GM23338 (cell line): ENCODE measurements at regions not wholly inside any gene's neighbourhood (a gene's known extent, or its start where the extent isn't known, plus 50 kb on each side); places are given as distances from the start of the nearest gene placed in this dataset.

Experiments
- ATAC-seq: fragments of 200-7000 bp; cut with Tn5 transposase; 3 replicates; pipeline ENCODE4 v1.9.1; 2020
- DNase-seq: peaks from one replicate; pipeline ENCODE4 v3.0.0-alpha.2; 2015; ENCODE audit warnings: low spot score
- H2AFZ ChIP-seq: fragments of 200-600 bp; sonication (generic); 2 replicates; pipeline ENCODE4 v1.8.0; 2016; ENCODE audit warnings: antibody characterized with exemption, mild to moderate bottlenecking, moderate library complexity
- H3F3A ChIP-seq: fragments of 200-600 bp; sonication (generic); replicated peaks from 2 replicates; pipeline ENCODE4 v1.8.0; 2017; ENCODE audit warnings: antibody characterized with exemption, mixed run types, low read depth
- H3K27ac ChIP-seq: fragments of 200-600 bp; sonication (generic); 2 replicates; pipeline ENCODE4 v1.6.1; 2016; ENCODE audit warnings: low read depth
- H3K27me3 ChIP-seq: fragments of 200-600 bp; sonication (generic); 2 replicates; pipeline ENCODE4 v1.8.0; 2016; ENCODE audit warnings: mild to moderate bottlenecking, mixed run types, moderate library complexity; ENCODE audit not compliant: insufficient read depth
- H3K36me3 ChIP-seq: fragments of 200-600 bp; sonication (generic); 2 replicates; pipeline ENCODE4 v1.8.0; 2016; ENCODE audit warnings: mild to moderate bottlenecking; ENCODE audit not compliant: insufficient read depth
- H3K4me1 ChIP-seq: fragments of 200-600 bp; sonication (generic); 2 replicates; pipeline ENCODE4 v1.8.0; 2016; ENCODE audit warnings: mild to moderate bottlenecking, moderate library complexity; ENCODE audit not compliant: insufficient read depth
- H3K4me2 ChIP-seq: fragments of 200-600 bp; sonication (generic); 2 replicates; pipeline ENCODE4 v1.7.1; 2017; ENCODE audit warnings: mixed run types
- H3K4me3 ChIP-seq: fragments of 200-600 bp; sonication (generic); 2 replicates; pipeline ENCODE4 v1.6.1; 2016; ENCODE audit warnings: mixed run types
- H3K79me2 ChIP-seq: fragments of 200-600 bp; sonication (generic); replicated peaks from 2 replicates; pipeline ENCODE4 v1.8.0; 2017; ENCODE audit warnings: mild to moderate bottlenecking; ENCODE audit not compliant: insufficient read depth
- H3K9me2 ChIP-seq: fragments of 200-600 bp; sonication (generic); 2 replicates; pipeline ENCODE4 v1.8.0; 2017; ENCODE audit not compliant: insufficient read depth
- H4K20me1 ChIP-seq: fragments of 200-600 bp; sonication (generic); replicated peaks from 2 replicates; pipeline ENCODE4 v1.8.0; 2017; ENCODE audit warnings: mild to moderate bottlenecking; ENCODE audit not compliant: insufficient read depth
- H3K27ac Mint-ChIP-seq: 2 replicates; pipeline ENCODE4 v1.8.0; 2020; ENCODE audit warnings: inconsistent platforms, mild to moderate bottlenecking, moderate library complexity, mixed read lengths
- H3K27me3 Mint-ChIP-seq: 3 replicates; pipeline ENCODE4 v1.8.0; 2022; ENCODE audit warnings: low read depth, mild to moderate bottlenecking, moderate library complexity, mixed read lengths, inconsistent platforms; ENCODE audit not compliant: insufficient read depth, poor library complexity
- H3K36me3 Mint-ChIP-seq: 3 replicates; pipeline ENCODE4 v1.8.0; 2021; ENCODE audit warnings: low read depth, mild to moderate bottlenecking, inconsistent platforms, moderate library complexity, mixed read lengths
- H3K4me1 Mint-ChIP-seq: 3 replicates; pipeline ENCODE4 v1.8.0; 2020; ENCODE audit warnings: mild to moderate bottlenecking, inconsistent platforms, mixed read lengths
- H3K4me3 Mint-ChIP-seq: 3 replicates; pipeline ENCODE4 v1.8.0; 2021; ENCODE audit warnings: moderate library complexity, mild to moderate bottlenecking, inconsistent platforms, mixed read lengths
- H3K9me3 Mint-ChIP-seq: 3 replicates; pipeline ENCODE4 v1.8.0; 2020; ENCODE audit warnings: moderate library complexity, mild to moderate bottlenecking, inconsistent platforms, mixed read lengths
- CREB1 ChIP-seq: fragments of 250-450 bp; sonication (Bioruptor Pico); IDR thresholded peaks from 2 replicates; pipeline ENCODE4 v1.5.0; 2020; ENCODE audit warnings: low read depth, mild to moderate bottlenecking, moderate library complexity
- EZH2 ChIP-seq: fragments of 200-600 bp; sonication (generic); IDR thresholded peaks from one replicate; pipeline ENCODE4 v1.8.0; 2017; ENCODE audit warnings: antibody characterized with exemption, mild to moderate bottlenecking, low read depth; ENCODE audit not compliant: unreplicated experiment
- EZH2phosphoT487 ChIP-seq: fragments of 200-600 bp; sonication (generic); IDR thresholded peaks from one replicate; pipeline ENCODE4 v1.8.1; 2018; ENCODE audit warnings: antibody characterized with exemption; ENCODE audit not compliant: unreplicated experiment
- JUNB ChIP-seq: IDR thresholded peaks from one replicate; pipeline ENCODE4 v1.6.1; 2016; ENCODE audit warnings: antibody characterized with exemption; ENCODE audit not compliant: unreplicated experiment
- NANOG ChIP-seq: IDR thresholded peaks from 2 replicates; pipeline ENCODE4 v1.6.1; 2016; ENCODE audit warnings: antibody characterized with exemption, borderline replicate concordance
- POLR2AphosphoS5 ChIP-seq: IDR thresholded peaks from 2 replicates; pipeline ENCODE4 v1.6.1; 2016; ENCODE audit warnings: antibody characterized with exemption, low read depth
- ZNF114 ChIP-seq: fragments of 250-450 bp; sonication (Bioruptor Pico); IDR thresholded peaks from 2 replicates; pipeline ENCODE4 v1.5.0; 2020; ENCODE audit warnings: mild to moderate bottlenecking, moderate library complexity
- ZNF331 ChIP-seq: fragments of 250-450 bp; sonication (Bioruptor Pico); IDR thresholded peaks from 2 replicates; pipeline ENCODE4 v1.5.0; 2020; ENCODE audit warnings: low read depth, mild to moderate bottlenecking, moderate library complexity
- TF ChIP-seq, protein P1 (sequence below): IDR thresholded peaks from one replicate; pipeline ENCODE4 v1.6.1; 2018; ENCODE audit warnings: antibody characterized with exemption; ENCODE audit not compliant: unreplicated experiment
- TF ChIP-seq, protein P2 (sequence below): IDR thresholded peaks from 2 replicates; pipeline ENCODE4 v1.6.1; 2016; ENCODE audit warnings: antibody characterized with exemption
- TF ChIP-seq, protein P3 (sequence below), 2 experiments: fragments of 200-600 bp in 1 of 2; sonication (generic) in 1 of 2; conservative IDR thresholded peaks; 2 replicates each; pipeline versions ENCODE4 v1.5.1 to v1.6.1; 2016 to 2017; ENCODE audit warnings: antibody characterized with exemption in 2 of 2, low read depth in 2 of 2, mild to moderate bottlenecking in 2 of 2, moderate library complexity in 1 of 2
- TF ChIP-seq, protein P4 (sequence below): fragments of 250-450 bp; sonication (Bioruptor Pico); IDR thresholded peaks from 2 replicates; pipeline ENCODE4 v1.5.0; 2020; ENCODE audit warnings: mild to moderate bottlenecking, moderate library complexity

DNA sequence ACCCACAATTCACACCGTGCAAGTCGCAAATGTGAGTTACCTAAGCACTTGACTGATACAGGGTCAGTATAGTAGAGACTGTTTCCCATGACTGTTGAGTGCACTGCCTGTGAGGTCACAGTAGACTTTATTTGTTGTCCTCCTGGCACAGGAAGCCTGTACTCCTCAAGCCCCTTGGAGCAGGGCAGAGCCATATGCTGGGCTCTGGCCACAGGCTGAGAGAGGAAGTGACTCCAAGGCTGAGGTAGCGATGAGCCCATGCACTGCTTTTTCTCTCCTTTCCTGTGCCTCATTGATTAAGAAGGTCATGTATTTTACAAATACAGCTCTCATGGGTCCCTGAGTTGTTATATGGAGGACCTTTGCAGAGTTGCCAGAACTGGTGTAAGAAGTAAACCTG, 287.7 kb downstream of the SRBD1 start (continued):
- TF ChIP-seq, protein P1, sequence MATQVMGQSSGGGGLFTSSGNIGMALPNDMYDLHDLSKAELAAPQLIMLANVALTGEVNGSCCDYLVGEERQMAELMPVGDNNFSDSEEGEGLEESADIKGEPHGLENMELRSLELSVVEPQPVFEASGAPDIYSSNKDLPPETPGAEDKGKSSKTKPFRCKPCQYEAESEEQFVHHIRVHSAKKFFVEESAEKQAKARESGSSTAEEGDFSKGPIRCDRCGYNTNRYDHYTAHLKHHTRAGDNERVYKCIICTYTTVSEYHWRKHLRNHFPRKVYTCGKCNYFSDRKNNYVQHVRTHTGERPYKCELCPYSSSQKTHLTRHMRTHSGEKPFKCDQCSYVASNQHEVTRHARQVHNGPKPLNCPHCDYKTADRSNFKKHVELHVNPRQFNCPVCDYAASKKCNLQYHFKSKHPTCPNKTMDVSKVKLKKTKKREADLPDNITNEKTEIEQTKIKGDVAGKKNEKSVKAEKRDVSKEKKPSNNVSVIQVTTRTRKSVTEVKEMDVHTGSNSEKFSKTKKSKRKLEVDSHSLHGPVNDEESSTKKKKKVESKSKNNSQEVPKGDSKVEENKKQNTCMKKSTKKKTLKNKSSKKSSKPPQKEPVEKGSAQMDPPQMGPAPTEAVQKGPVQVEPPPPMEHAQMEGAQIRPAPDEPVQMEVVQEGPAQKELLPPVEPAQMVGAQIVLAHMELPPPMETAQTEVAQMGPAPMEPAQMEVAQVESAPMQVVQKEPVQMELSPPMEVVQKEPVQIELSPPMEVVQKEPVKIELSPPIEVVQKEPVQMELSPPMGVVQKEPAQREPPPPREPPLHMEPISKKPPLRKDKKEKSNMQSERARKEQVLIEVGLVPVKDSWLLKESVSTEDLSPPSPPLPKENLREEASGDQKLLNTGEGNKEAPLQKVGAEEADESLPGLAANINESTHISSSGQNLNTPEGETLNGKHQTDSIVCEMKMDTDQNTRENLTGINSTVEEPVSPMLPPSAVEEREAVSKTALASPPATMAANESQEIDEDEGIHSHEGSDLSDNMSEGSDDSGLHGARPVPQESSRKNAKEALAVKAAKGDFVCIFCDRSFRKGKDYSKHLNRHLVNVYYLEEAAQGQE = no peak
- TF ChIP-seq EZH2 = no peak
- TF ChIP-seq, protein P2, sequence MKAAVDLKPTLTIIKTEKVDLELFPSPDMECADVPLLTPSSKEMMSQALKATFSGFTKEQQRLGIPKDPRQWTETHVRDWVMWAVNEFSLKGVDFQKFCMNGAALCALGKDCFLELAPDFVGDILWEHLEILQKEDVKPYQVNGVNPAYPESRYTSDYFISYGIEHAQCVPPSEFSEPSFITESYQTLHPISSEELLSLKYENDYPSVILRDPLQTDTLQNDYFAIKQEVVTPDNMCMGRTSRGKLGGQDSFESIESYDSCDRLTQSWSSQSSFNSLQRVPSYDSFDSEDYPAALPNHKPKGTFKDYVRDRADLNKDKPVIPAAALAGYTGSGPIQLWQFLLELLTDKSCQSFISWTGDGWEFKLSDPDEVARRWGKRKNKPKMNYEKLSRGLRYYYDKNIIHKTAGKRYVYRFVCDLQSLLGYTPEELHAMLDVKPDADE = no peak
- no peak for TF ChIP-seq NANOG
- no peak for TF ChIP-seq EZH2phosphoT487
- no peak for TF ChIP-seq CREB1 (CRISPR knock-in tag)
- no peak for TF ChIP-seq ZNF114 (CRISPR knock-in tag)
- TF ChIP-seq, protein P3, sequence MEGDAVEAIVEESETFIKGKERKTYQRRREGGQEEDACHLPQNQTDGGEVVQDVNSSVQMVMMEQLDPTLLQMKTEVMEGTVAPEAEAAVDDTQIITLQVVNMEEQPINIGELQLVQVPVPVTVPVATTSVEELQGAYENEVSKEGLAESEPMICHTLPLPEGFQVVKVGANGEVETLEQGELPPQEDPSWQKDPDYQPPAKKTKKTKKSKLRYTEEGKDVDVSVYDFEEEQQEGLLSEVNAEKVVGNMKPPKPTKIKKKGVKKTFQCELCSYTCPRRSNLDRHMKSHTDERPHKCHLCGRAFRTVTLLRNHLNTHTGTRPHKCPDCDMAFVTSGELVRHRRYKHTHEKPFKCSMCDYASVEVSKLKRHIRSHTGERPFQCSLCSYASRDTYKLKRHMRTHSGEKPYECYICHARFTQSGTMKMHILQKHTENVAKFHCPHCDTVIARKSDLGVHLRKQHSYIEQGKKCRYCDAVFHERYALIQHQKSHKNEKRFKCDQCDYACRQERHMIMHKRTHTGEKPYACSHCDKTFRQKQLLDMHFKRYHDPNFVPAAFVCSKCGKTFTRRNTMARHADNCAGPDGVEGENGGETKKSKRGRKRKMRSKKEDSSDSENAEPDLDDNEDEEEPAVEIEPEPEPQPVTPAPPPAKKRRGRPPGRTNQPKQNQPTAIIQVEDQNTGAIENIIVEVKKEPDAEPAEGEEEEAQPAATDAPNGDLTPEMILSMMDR (conservative IDR thresholded peaks at IDR 0.05; ENCODE audit: low read depth in 2 of 2) = no peak
- TF ChIP-seq JUNB = no peak
- no peak for TF ChIP-seq ZNF331 (CRISPR knock-in tag)

DNA sequence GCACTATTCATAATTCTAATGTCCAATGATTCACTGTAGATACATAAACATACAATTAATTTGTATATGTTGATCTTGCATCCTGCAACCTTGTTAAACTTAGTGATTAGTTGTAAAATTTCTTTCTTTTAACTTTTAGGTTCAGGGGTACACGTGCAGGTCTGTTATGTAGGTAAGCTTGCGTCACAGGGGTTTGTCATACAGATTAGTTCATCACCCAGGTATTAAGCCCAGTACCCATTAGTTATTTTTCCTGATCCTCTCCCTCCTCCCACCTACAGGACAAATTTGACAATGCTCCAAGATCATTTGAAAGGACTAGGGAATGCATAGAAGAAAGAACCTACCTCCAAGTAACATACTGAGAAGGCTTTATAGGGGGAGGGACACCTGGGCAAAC, 290.1 kb downstream of the SRBD1 start:
- H3K36me3 ChIP-seq = no peaks in the 10 kb centered on the region; the same call in 1 of the 2 replicates
- no peaks in the 10 kb centered on the region for H3F3A ChIP-seq
- H3K27me3 Mint-ChIP-seq = peaks cover 2% of the 10 kb centered on the region
- ATAC-seq (no peak), DNase-seq (no peak)
- no peak overlapping the region for H3K27ac ChIP-seq
- peaks cover 10% of the 10 kb centered on the region; the same call in 1 of the 2 replicates for H3K4me1 ChIP-seq
- peaks cover 3% of the 10 kb centered on the region; the same call in 1 of the 2 replicates for H3K9me2 ChIP-seq
- peaks cover 4% of the 10 kb centered on the region for H3K36me3 Mint-ChIP-seq
- H3K4me1 Mint-ChIP-seq = peaks cover 8% of the 10 kb centered on the region; the same call in 2 of the 3 replicates
- no peak overlapping the region for H3K4me2 ChIP-seq
- H4K20me1 ChIP-seq = no peaks in the 10 kb centered on the region
- H3K27me3 ChIP-seq = no peaks in the 10 kb centered on the region
- no peak overlapping the region for H2AFZ ChIP-seq
- no peak overlapping the region for H3K4me3 ChIP-seq
- no peaks in the 10 kb centered on the region for H3K79me2 ChIP-seq
- H3K9me3 Mint-ChIP-seq = peaks cover 14% of the 10 kb centered on the region
- no peak overlapping the region for H3K27ac Mint-ChIP-seq
- H3K4me3 Mint-ChIP-seq = no peak overlapping the region
- TF ChIP-seq EZH2phosphoT487 (no peak), POLR2AphosphoS5 (no peak), NANOG (no peak)
- TF ChIP-seq, protein P2 = no peak
- TF ChIP-seq, protein P4, sequence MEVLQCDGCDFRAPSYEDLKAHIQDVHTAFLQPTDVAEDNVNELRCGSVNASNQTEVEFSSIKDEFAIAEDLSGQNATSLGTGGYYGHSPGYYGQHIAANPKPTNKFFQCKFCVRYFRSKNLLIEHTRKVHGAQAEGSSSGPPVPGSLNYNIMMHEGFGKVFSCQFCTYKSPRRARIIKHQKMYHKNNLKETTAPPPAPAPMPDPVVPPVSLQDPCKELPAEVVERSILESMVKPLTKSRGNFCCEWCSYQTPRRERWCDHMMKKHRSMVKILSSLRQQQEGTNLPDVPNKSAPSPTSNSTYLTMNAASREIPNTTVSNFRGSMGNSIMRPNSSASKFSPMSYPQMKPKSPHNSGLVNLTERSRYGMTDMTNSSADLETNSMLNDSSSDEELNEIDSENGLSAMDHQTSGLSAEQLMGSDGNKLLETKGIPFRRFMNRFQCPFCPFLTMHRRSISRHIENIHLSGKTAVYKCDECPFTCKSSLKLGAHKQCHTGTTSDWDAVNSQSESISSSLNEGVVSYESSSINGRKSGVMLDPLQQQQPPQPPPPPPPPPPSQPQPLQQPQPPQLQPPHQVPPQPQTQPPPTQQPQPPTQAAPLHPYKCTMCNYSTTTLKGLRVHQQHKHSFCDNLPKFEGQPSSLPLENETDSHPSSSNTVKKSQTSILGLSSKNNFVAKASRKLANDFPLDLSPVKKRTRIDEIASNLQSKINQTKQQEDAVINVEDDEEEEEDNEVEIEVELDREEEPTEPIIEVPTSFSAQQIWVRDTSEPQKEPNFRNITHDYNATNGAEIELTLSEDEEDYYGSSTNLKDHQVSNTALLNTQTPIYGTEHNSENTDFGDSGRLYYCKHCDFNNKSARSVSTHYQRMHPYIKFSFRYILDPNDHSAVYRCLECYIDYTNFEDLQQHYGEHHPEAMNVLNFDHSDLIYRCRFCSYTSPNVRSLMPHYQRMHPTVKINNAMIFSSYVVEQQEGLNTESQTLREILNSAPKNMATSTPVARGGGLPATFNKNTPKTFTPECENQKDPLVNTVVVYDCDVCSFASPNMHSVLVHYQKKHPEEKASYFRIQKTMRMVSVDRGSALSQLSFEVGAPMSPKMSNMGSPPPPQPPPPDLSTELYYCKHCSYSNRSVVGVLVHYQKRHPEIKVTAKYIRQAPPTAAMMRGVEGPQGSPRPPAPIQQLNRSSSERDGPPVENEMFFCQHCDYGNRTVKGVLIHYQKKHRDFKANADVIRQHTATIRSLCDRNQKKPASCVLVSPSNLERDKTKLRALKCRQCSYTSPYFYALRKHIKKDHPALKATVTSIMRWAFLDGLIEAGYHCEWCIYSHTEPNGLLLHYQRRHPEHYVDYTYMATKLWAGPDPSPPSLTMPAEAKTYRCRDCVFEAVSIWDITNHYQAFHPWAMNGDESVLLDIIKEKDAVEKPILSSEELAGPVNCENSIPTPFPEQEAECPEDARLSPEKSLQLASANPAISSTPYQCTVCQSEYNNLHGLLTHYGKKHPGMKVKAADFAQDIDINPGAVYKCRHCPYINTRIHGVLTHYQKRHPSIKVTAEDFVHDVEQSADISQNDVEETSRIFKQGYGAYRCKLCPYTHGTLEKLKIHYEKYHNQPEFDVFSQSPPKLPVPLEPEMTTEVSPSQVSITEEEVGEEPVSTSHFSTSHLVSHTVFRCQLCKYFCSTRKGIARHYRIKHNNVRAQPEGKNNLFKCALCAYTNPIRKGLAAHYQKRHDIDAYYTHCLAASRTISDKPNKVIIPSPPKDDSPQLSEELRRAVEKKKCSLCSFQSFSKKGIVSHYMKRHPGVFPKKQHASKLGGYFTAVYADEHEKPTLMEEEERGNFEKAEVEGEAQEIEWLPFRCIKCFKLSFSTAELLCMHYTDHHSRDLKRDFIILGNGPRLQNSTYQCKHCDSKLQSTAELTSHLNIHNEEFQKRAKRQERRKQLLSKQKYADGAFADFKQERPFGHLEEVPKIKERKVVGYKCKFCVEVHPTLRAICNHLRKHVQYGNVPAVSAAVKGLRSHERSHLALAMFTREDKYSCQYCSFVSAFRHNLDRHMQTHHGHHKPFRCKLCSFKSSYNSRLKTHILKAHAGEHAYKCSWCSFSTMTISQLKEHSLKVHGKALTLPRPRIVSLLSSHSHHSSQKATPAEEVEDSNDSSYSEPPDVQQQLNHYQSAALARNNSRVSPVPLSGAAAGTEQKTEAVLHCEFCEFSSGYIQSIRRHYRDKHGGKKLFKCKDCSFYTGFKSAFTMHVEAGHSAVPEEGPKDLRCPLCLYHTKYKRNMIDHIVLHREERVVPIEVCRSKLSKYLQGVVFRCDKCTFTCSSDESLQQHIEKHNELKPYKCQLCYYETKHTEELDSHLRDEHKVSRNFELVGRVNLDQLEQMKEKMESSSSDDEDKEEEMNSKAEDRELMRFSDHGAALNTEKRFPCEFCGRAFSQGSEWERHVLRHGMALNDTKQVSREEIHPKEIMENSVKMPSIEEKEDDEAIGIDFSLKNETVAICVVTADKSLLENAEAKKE (CRISPR knock-in tag) = no peak
